Stimulated activated CD4-positive, alpha-beta T cell treated with anti-CD3 and anti-CD28 coated beads, Interleukin-12 subunit alpha, Interleukin-12 subunit beta, amount 100 ng/mL, for 4 hours (primary cell): ENCODE measurements at regions not wholly inside any gene's neighbourhood (a gene's known extent, or its start where the extent isn't known, plus 50 kb on each side); places are given as distances from the start of the nearest gene placed in this dataset.
"Not testable (repeated sequence)": the region's sequence is repeated elsewhere in the genome, so short reads cannot be mapped to it uniquely, and the experiment has no call there.

ENCODE experiments used
- DNase-seq: peaks from one replicate; pipeline ENCODE4 v3.0.0-alpha.2; 2020

DNA sequence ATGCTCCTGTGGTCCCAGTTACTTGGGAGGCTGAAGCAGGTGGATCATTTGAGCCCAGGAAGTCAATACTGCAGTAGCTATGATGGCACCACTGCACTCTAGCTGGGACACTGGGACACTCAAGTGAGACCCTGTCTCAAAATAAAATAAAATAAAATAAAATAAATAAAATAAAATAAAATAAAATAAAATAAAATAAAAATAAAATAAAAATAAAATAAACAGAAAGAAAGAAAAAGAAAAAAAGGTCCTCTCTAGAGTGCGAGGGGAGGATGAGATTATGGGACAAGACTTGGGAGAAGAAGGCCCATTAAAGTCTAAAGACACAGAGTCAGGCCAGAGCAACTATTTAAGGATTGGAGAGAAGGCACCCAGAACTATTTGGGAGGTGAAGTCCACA, 172.5 kb downstream of the IER5 start:
- DNase-seq: no peak

DNA sequence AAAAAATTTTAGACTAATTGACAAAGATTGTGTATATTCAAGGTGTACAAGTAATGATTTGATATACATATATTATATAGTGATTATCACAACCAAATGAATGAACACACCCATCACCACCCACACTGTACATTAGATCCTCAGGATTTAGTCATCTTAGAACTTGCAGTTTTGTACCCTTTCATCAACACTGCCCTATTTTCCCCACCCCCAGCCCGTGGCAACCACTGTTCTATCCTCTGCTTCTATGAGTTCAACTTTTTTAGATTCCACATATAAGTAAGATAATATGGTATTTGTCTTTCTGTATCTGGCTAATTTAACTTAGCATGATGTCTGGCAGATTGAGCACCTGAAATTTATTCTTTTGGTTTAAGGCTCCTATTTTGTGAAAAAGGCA, 173.6 kb downstream of the IER5 start:
- no peak for DNase-seq

DNA sequence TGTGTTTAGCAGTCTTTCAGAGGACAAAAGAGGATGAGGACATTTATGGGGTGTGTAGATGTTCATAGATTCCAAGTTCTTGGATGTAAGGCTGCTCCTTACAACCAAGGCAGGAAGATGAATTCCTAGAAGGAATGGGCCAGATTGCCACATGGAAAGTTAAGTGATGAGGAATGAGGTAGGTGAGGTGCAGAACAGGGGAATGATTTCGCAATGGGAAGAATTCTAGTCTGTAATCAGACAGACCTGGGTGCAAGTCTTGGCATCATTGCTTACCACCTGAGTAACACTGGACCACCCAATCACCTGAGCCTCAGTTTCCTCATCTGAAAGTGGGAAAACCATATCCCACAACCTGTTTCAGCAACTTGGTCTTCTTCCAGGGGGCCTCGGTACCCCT, 174.9 kb downstream of the IER5 start:
- no peak for DNase-seq

DNA sequence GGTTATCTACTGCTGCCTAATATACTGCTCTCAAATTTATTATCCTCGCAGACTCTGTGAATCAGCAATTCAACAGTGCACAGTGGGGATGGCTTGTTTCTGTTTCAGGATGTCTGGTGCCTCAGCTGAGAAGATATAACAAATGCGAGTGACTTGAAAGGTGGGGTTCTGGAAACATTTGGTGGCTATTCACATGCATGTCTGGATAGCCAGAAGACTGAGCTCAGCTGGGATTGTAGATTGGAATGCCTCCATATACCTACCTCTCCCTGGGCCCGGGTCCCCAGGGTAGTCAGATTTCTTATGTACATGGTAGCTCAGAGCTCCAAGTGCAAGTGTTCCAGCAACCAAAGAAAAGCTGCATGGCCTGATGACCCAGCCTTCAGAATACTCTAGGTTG, 176.3 kb downstream of the IER5 start:
- DNase-seq: no peak

DNA sequence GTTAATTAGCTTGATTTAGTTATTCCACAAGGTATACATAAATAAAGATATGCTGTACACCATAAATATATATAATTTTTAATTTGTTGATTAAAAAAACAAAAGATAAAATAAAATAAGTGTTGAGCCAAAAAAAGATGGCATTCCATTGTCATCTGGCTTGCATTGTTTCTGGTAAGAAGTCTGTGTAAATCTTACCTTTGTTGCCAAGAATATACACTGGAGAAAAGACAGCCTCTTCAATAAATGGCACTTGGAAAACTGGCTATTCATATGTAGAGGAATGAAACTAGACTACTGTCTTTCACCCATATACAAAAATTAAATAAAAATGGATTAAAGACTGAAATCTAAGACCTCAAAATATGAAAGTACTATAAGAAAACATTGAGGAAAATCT, 196.5 kb downstream of the IER5 start:
- DNase-seq: no peak

DNA sequence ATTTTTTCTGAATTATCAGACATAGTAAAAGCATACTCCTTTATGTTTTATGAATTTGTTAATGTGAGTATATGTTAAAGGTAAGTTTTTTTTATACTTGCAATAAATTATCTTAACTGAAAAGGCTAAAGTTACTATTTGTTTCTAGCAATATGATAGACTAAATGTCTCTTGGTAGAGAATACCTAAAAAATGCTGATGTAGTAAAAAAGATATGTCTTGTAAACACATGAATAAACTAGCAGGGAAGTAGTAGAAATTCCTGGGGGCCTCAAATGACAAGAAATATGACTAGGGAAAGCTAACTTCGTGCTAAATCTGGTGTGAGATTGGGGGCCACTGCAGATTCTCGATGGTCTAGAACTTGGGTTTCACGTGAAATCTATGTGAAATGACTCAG, 188.1 kb upstream of the CACNA1E start:
- DNase-seq: no peak

DNA sequence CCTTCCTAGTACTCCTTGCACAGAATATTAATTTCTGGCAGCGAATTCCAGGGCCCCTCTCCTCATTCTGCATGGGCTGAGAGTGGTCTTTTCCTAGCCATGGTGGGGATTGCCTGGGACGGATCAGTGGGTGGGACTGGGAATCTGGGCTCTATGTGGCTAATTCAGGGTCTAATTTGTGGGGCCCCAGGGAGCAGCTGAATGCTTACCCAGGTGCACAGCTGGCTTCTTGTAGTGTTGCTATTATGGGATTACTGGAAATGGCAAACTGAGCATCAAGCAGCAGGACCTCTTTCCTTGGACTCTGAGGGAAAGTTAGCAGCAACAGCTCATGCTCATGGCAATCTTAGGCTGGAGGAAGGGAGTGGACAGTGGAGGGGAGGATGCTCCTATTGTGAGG, 187.1 kb upstream of the CACNA1E start:
- no peak for DNase-seq

DNA sequence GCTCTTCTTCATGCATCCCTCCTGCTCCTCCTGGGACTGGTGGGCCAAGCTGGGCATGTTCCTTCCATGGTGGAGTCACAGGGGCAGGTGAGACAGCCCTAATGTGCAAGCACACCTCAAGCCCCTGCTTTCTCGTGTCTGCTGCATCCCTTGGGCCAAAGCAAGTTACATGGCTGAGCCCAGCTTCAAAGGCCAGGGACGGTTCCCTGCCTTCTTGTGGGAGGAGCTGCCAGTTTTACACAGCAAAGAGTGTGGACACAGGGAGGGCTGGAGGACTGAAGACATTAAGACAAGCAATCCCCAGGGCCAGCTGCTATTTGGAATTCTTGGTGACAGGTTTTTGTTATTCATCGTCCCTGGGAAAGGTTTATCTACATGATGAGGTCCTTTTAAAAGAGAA, 175.2 kb upstream of the CACNA1E start:
- DNase-seq: no peak

DNA sequence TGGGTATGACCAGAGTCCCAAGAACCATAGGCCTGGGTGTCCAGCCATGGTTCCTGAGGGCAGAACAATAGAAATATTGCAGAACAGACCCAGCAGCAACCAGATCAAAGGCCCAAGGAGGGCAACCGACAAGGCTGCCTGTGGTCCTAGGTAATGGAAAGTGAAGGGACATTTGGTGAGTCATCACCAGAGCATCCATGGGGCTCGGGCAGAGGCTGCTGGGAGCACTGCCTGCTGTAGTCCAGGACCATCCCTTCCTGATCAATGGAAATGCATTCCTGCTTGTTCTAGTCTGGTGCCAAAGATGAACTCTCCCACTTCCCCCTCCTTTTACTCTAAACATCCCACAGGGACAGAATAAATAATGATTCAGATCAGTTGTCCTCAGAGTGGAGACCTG, 172.8 kb upstream of the CACNA1E start:
- no peak for DNase-seq

DNA sequence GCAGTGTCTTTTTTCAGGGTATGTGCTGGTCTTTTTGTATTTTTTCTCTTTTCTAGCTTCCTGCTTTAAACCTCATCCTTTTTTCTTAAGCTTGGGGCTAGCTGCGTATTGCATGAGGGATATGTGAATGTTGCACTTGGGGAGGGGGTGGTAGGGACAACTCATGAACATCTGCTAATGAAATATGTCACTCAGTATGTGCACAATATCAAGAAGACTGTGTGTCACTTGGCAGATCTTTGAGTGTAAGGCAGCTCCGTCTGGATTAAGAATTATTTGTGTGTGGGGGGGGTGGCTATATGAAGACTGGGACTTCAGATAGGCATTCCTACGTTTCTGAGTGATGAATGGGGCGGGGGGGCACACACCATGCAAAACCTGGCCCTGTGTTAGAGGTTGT, 170.4 kb upstream of the CACNA1E start:
- DNase-seq: no peak

DNA sequence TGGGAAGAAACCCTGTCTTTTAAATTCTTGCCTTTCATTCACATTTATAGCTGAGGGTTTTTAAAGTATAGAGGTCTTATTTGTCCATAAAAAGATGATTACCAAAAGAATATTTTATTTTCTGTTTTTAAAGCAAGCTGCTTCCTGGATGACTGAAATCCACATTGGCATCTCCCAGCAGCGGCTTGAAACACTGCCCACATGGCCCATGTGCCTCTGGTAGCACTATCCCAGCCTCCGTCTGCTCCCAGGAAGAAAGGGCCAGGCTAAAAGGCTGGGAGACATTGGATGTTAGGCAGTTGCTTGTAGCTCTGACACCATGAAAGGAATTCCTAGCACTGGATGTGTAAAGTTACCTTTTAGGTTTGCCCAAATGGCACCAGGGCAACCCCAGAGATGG, 169.9 kb upstream of the CACNA1E start:
- no peak for DNase-seq

DNA sequence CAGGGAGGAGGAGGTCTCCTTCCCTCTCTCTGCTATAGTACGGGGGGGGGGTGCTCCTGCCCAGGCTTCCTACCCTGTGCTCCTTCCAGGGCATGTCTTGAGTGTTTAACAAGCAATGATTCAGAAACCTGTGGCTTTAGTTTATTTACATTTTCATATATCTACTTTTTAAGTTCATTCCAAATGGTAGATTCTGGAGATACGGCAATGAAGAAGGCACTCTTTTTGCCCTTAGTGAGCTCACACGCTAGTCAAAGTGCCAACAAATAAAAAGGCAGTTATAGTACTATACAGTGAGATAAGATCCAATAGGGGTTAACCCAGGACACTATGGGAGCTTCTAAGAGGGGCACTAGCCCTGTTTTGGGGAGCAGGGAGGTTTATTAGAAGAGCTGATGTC, 169.3 kb upstream of the CACNA1E start:
- no peak for DNase-seq

DNA sequence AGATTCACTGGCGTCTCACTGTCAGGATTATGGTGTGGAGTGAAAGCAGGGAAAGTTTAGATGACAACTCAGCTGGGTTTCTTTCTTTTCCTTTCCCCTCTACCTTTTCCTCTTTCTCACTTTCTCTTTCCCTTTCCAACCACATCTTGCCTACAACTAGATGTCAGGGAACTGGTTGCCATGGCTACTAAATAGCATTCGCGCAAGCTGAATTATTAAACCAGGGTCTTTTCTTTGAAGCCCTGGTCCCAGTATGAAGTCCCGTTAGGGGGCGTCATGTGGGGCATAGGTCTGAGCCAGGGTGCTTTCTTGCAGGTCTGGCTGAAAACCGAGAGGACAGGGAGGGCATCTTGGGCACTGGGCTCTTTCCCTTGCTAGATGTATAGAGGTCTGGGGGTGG, 168.4 kb upstream of the CACNA1E start:
- DNase-seq: no peak

DNA sequence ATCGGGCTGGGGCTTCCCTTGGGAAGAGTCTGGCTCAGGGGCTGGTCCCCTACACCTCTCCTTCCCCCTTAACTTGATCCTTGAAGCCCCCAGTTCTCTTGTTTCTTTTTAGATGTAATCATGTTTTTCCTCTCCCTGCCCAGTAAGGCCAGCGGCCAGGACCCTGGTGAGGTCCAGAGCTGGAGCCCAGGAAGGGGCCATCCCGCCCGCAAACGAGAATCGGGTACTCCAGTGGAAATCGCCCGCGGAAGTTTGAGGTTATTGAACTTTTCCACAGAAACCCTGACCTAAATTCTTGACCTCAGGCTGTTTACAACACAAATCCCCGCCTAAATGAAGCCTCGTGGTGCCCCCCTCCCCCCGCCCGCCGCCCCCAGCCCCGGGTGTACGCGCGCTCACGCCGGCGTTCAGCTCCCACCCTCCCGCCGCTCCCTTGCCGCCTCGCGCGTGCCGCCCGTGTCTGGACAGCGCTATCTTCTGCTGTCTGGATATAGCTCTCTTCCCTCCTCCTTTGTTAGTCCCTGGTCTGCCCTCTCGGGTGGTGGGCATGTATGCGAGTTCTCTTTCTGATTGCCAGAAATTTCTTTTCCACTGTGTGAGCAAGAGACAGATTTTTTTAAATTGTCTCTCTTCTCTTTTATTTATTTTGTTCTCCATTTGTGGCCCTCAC, 165.9 kb upstream of the CACNA1E start:
- no peak for DNase-seq

DNA sequence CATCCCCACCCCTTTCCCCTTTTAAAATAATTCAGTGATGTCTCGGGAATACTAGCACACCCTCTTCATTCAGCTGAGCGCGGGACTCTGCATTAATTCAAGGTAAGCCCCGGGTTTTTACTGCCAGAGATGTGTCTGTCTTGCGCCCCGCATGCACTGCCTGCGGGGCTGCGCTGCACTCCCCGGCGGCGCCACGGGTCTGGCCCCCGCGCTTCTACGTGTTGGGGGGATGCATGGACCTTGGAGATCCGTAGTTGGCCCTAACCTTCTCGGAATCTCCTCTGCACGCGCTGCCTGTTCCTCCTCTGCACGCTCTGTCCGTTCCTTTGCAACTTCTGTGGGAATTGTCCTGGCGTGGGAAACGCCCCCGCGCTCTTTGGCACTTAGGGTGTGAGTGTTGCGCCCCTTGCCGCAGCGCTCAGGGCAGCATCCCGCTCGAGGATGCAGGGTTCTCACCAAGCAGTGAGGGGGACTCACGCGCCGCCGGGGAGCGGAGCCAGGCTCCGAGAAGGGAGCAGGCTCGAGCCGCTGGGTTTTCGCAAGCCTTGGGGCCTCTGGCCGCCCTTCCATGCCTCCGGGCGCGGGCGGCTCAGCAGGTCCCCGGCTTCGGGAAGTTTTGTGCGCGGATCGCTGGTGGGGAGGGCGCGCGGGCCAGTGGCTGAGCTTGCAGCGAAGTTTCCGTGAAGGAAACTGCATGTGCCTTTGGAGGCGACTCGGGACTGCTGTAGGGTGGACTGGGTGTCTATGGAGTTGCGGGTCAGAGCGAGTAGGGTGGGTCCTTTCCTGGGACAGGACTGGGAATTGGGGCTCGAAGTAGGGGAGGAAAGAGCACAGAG, 165.1 kb upstream of the CACNA1E start:
- no peak for DNase-seq

DNA sequence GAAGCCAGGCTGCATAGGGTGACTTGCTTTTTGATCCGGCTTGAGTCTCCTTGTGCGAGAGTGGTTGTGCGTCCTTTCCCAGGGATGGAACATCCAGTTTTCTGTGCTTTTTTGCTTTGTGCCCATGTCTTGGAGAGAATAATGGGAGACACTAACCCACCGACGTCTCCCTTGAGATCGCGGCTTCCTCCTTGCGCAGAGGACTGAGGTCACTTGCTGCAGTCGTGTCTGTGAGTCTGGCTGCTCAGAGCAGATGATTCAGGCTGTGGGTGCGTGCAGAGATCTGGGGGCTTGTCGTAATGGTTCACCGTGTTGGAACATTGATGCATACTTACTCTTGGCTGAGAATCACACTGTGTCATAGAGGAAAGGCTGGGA, 164.5 kb upstream of the CACNA1E start:
- DNase-seq: no peak

DNA sequence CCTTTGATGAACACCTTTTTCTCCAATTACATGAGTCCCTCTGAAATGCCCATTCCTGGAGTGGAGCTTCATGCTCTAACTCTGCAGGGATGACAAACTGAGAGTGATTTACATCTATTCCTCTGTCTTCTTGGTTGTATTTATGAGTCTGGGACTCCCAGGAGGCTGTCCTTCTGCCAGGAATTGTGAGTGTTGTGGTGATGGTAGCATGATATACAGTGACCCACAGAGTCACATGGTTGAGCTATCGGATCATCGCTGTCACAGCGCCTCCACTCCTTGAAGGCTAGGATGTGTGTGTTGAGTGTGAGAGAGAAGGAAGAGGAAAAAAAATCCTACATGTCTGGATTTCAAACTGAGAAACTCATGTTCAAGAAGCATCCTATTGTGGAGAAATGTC, 163.4 kb upstream of the CACNA1E start:
- no peak for DNase-seq

DNA sequence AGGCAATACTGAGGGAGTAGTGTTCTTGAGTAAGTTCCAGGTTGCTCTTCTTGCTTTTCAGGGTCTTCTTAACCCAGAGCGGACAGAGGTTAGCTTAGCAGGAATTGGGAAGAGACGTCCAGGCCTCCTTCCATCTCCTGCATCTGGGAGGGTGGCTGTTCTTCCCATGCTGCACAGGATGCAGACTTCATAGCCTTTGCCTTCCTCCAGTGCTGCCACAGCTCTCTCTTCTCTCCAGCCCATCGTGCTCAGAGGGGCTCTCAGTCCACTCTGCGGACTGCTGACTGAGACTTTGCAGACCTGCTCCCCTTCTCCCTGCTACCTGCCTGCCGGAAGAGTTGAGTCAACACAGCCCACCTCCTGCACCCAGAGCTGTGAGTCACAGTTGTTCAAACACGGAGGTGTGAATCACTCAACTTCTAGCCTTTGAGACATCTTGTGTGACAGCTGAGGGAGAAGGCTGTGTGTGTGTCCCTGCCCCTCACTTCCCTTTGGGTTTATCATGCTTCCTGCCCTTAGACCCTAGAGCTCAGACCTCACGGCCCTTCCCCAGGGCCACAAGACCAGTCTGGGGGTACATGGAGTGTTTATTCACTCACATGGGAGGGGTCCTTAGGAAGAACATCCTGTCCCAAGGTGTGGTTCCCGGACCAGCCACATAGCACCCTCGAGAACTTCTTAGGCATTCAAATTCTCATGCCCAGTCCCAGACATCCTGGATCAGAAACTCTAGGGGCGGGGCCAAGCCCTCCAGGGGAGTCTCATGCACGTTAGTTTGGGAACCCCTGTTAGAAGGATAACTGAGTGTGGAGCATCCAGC, 158.3 kb upstream of the CACNA1E start:
- peak; percentile 36 for DNase-seq

DNA sequence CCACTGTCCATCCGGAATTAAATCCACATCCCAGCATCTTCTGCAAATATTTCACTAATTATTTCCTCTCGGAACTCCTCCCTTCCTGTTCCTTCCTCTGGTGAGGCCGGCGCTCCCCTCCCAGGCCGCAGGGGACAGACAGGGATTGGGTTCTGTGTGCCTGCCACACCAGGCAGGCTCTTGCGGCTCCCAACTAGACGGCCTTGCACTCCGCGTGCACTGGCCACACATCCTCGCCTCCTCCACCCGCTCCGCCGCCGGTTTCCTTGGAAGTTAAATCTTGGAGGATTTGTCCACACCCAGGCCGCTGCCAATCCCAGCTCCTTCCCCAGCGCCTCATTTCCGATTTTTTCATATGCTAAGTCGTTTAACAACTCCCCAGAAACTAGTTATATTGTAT, 157.6 kb upstream of the CACNA1E start:
- not testable (repeated sequence) for DNase-seq

DNA sequence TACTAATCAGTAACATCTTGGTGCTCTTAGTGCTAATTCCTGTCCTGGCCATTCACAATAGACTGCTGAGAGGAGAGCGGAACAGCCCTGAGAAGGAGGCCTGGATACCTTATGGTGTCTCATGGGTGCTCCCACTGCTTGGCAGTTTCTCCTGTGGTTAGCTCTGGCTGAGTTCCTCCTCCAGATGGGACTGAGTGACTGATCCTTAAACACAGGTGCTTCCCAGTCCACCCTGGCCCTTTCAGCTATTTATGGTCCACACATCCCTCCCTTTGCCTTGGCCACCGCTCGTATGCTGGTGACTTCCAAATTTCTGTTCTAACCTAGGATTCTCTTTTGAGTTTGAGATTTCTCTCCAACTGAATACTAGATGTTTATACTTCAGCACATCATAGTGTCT, 157.0 kb upstream of the CACNA1E start:
- DNase-seq: no peak

DNA sequence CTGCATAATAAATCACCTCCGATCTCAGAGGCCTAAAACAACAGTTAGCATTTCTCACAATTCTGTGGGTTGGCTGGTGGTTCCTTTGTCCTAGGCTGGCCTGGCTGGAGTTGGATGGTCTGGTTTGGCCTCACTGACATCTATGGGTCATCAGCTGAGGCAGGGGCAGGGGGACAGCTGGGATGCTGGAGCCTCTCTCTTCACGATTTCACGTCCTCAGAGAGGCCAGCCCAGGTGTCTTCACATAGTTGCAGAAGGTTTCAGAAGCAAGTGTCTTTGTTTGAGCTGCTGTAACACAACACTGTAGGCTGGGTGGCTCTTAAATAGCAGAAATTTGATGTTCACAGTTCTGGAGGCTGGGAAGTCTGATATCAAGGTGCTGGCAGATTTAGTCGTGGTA, 155.5 kb upstream of the CACNA1E start:
- DNase-seq: no peak

DNA sequence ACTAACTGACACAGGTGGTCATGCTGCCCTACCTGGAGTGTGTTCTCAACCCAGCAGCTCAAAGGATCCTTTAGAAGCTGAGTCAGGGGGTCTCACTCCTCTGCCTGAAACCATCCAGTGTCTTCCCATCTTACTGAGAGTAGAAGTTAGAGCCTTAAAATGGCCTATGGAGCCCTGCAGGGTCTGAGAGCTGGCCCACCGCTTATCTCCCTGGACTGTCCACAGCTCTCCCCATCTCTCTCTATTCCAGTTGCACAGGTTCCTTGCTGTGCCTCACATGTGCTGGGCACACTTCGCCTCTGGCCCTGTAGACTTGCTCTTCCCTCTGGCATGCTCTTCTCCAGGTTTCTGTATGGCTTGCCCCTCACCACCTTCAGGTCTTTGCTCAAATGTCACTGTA, 148.6 kb upstream of the CACNA1E start:
- no peak for DNase-seq

DNA sequence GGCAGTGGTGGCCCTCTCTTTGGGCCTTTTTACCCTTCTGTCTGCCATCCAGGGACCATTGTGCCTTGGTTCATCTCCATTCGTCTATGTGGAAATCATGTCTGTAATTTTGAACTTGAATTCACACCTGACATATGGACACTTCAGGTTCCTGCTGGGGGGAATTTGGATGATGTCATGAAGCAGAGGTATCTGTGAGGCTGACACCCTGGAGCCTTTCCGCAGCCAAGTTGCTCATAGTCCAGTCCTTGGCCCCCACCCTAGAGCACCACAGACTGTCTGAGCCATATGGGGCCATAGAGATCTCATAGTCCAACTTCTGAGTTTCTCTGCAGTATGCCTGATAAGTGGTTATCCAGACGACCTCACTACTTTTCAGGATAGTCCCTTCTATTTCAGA, 147.7 kb upstream of the CACNA1E start:
- no peak for DNase-seq

DNA sequence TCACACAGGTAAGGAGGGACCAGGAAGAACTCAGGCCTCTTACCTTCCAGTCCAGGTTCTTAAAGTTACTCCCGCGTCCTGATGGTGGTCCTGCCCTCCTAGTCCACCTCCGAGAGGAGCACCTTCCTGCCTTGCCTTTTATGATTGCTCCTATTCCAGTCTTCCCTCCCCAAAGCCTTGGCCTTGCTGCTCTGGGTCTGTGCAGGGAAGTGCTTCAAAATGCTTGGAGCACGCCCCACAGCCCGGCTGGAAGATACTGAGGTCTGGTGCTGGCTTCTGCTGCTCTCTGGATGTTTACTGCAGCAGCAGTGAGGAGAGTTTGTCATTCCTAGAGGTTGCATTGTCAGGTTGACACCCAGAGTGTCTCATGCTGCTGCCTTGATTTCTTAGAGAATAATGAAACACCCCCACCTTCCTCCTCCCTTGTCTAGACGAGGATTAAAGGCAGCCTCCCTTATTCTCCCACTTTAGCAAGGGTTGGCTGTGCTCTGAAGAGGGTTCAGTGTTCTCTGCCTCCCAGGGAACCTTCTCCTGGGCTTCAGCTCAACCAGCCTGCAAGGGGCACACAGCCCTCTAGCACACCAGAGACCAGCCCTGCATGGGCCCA, 142.2 kb upstream of the CACNA1E start:
- DNase-seq: no peak
